ENCODE measurements at regions not wholly inside any gene's neighbourhood (a gene's known extent, or its start where the extent isn't known, plus 50 kb on each side); places are given as distances from the start of the nearest gene placed in this dataset.

- H3K4me3 ChIP-seq (ENCODE audit: low read length), result peak overlapping the region; percentile 49
- no peak for TF ChIP-seq CTCF (conservative IDR thresholded peaks at IDR 0.05; ENCODE audit: low read length)
- no peak for DNase-seq (ENCODE audit: low read depth)
These were observed 158.7 kb upstream of the NCKAP5 start for GRCh38 chr2:133726973-133727372.

GRCh38 chr2:133732059-133732458 is 163.8 kb upstream of the NCKAP5 start:
- TF ChIP-seq CTCF (conservative IDR thresholded peaks at IDR 0.05; ENCODE audit: low read length), result no peak
- no peak overlapping the region for H3K4me3 ChIP-seq (ENCODE audit: low read length)
- no peak for DNase-seq (ENCODE audit: low read depth)

- no peak for TF ChIP-seq CTCF (conservative IDR thresholded peaks at IDR 0.05; ENCODE audit: low read length)
- DNase-seq (ENCODE audit: low read depth), result peak; percentile 56
- no peak overlapping the region for H3K4me3 ChIP-seq (ENCODE audit: low read length)
These were observed 165.0 kb upstream of the NCKAP5 start for GRCh38 chr2:133732982-133733900.

- DNase-seq (ENCODE audit: low read depth), result peak; percentile 83
- TF ChIP-seq CTCF (conservative IDR thresholded peaks at IDR 0.05; ENCODE audit: low read length), result no peak
- H3K4me3 ChIP-seq (ENCODE audit: low read length), result no peak overlapping the region
These were observed 165.6 kb upstream of the NCKAP5 start for GRCh38 chr2:133733901-133734255.

GRCh38 chr2:133734716-133735495 is 166.6 kb upstream of the NCKAP5 start:
- TF ChIP-seq CTCF (conservative IDR thresholded peaks at IDR 0.05; ENCODE audit: low read length), result no peak
- peak; percentile 74 for DNase-seq (ENCODE audit: low read depth)
- H3K4me3 ChIP-seq (ENCODE audit: low read length), result no peak overlapping the region

GRCh38 chr2:133736674-133737073 is 168.4 kb upstream of the NCKAP5 start:
- no peak for DNase-seq (ENCODE audit: low read depth)
- no peak for TF ChIP-seq CTCF (conservative IDR thresholded peaks at IDR 0.05; ENCODE audit: low read length)
- H3K4me3 ChIP-seq (ENCODE audit: low read length), result no peak overlapping the region
